ENCODE measurements at regions not wholly inside any gene's neighbourhood (a gene's known extent, or its start where the extent isn't known, plus 50 kb on each side); places are given as distances from the start of the nearest gene placed in this dataset.

DNA sequence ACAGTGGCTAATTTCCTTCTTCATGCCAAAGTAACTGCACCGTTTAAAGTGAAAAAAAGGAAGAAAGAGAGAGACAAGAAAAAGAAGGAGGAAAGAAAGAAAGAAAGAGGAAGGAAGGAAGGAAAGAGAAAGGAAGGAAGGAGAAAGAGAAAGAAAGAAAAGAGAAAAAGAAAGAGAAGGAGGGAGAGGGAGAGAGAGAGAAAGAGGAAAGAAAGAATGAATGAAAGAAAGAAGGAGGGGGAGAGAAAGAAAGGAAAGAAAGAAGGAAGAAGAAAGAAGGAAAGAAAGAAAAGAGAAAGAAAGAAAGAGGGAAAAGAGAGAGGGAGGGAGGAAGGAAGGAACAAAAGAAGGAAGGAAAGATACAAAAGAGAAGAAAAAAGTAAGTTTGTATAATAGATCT is 100.6 kb downstream of the GTPBP8 start:
- Histone ChIP-seq H3K4me1 (ENCODE audit: insufficient read depth, low read length, poor library complexity, severe bottlenecking) (no peaks in the 10 kb centered on the region), H3K9me3 (ENCODE audit: low read length) (no peaks in the 10 kb centered on the region), H4K20me1 (ENCODE audit: insufficient read depth, low read length) (no peaks in the 10 kb centered on the region), H3K9me2 (ENCODE audit: insufficient read depth, low read length) (no peaks in the 10 kb centered on the region), H3K79me2 (ENCODE audit: insufficient read depth, low read depth, low read length) (no peaks in the 10 kb centered on the region), H3K36me3 (ENCODE audit: insufficient read depth, low read length) (no peaks in the 10 kb centered on the region), H2AFZ (ENCODE audit: low read length) (no peak overlapping the region), H3K27ac (ENCODE audit: low read depth, low read length, poor library complexity, severe bottlenecking) (no peak overlapping the region), H3K4me3 (ENCODE audit: low read depth, low read length, poor library complexity, severe bottlenecking) (no peak overlapping the region), H3K4me2 (ENCODE audit: low read length) (no peak overlapping the region)
- no peak for DNase-seq (ENCODE audit: low spot score)
- BruUV-seq (replicated peaks): no TSS peak
- TF ChIP-seq, protein P1, sequence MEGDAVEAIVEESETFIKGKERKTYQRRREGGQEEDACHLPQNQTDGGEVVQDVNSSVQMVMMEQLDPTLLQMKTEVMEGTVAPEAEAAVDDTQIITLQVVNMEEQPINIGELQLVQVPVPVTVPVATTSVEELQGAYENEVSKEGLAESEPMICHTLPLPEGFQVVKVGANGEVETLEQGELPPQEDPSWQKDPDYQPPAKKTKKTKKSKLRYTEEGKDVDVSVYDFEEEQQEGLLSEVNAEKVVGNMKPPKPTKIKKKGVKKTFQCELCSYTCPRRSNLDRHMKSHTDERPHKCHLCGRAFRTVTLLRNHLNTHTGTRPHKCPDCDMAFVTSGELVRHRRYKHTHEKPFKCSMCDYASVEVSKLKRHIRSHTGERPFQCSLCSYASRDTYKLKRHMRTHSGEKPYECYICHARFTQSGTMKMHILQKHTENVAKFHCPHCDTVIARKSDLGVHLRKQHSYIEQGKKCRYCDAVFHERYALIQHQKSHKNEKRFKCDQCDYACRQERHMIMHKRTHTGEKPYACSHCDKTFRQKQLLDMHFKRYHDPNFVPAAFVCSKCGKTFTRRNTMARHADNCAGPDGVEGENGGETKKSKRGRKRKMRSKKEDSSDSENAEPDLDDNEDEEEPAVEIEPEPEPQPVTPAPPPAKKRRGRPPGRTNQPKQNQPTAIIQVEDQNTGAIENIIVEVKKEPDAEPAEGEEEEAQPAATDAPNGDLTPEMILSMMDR (conservative IDR thresholded peaks at IDR 0.05; ENCODE audit: low read length): no peak
- no peak for TF ChIP-seq EZH2phosphoT487 (IDR thresholded peaks at IDR 0.05; ENCODE audit: borderline replicate concordance, low read depth, low read length)
- ChIA-PET CTCF (ENCODE audit: unreplicated experiment) (no interaction called here), POLR2A (no interaction called here)
- intact Hi-C loops (cut with micrococcal nuclease; ENCODE audit: unreplicated experiment): no loop called here

DNA sequence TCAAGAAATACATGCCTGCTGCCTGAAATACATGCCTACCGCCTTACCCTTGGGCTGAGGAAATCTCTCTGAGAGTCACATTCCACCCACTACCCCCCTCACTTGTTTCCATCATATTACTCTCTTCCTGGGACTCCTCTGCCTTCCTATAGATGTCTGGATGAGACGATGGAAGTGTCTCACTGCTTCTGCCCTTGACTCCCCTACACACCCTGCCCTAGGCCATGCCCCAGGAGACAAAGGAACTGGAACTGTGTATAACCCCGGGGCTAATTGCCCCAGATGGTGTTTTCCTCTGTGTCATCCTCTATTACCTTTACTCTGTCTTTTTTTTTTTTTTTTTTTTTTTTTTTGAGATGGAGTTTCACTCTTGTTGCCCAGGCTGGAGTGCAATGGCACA is 102.0 kb downstream of the GTPBP8 start:
- BruUV-seq (replicated peaks): no TSS peak
- CTCF ChIA-PET (ENCODE audit: unreplicated experiment): no interaction called here

More for the DNA sequence above, 102.0 kb downstream of the GTPBP8 start:
- POLR2A ChIA-PET: no interaction called here
- intact Hi-C loops (cut with micrococcal nuclease; ENCODE audit: unreplicated experiment): no loop called here
- TF ChIP-seq, protein P1 (conservative IDR thresholded peaks at IDR 0.05; ENCODE audit: low read length): no peak
- no peak for TF ChIP-seq EZH2phosphoT487 (IDR thresholded peaks at IDR 0.05; ENCODE audit: borderline replicate concordance, low read depth, low read length)
- H4K20me1 ChIP-seq (ENCODE audit: insufficient read depth, low read length): no peaks in the 10 kb centered on the region
- H3K36me3 ChIP-seq (ENCODE audit: insufficient read depth, low read length): no peaks in the 10 kb centered on the region
- H3K4me1 ChIP-seq (ENCODE audit: insufficient read depth, low read length, poor library complexity, severe bottlenecking): no peaks in the 10 kb centered on the region
- no peaks in the 10 kb centered on the region for H3K79me2 ChIP-seq (ENCODE audit: insufficient read depth, low read depth, low read length)
- no peak overlapping the region for H3K4me2 ChIP-seq (ENCODE audit: low read length)
- H2AFZ ChIP-seq (ENCODE audit: low read length): no peak overlapping the region
- H3K27ac ChIP-seq (ENCODE audit: low read depth, low read length, poor library complexity, severe bottlenecking): no peak overlapping the region
- no peak overlapping the region for H3K4me3 ChIP-seq (ENCODE audit: low read depth, low read length, poor library complexity, severe bottlenecking)
- no peaks in the 10 kb centered on the region for H3K9me2 ChIP-seq (ENCODE audit: insufficient read depth, low read length)
- no peak for DNase-seq (ENCODE audit: low spot score)
- H3K9me3 ChIP-seq (ENCODE audit: low read length): no peaks in the 10 kb centered on the region
